ENCODE measurements at regions not wholly inside any gene's neighbourhood (a gene's known extent, or its start where the extent isn't known, plus 50 kb on each side); places are given as distances from the start of the nearest gene placed in this dataset.
"Not testable (repeated sequence)": the region's sequence is repeated elsewhere in the genome, so short reads cannot be mapped to it uniquely, and the experiment has no call there.

DNA sequence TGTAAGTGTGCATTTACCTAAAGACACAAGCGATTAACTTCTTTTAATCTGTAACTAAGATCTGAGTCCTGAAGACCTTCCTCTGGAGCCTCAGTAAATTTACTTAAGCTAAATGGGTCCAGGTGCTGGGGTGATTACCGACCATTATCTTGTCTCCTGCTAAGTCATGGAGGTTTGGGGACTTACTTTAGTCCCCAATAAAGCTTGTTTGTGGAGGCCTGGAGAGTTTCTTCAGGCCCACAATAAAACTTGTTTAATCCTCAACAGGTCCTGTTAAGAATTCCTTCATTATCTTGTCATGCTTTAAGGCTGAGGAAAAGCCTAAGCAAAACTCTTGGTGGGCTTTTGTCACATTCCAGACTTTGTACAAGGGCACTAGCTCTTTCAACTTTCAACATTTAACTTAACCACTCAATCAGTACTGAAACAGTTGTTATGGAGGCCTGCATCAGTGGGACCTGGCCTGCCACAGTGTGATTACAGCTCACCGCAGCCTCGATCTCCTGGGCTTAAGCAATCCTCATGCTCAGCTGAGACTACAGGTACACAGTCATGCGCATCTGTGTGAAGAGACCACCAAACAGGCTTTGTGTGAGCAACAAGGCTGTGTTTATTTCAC lies 84.0 kb downstream of the FMO4 start:
- no peak for DNase-seq

DNA sequence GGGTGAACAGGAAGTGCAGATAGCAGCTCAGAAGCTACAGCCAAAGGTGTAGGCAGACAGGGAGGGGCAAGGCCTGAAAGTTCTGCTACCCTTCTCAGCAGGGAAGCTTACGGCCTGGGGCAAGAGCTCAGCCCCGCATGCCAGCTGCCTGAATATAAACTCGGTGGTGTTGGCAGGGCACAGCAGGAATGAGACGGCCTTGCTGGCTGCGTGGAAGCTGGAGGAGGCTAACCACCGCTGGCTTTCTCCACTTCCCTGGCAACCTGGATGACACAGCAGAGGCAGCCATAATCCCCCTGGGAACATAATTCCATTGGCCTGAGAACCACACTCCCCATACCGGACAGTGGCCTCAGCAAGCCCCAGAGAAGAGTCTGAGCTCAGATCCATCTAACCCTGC lies 81.9 kb upstream of the PRRC2C start:
- no peak for DNase-seq

DNA sequence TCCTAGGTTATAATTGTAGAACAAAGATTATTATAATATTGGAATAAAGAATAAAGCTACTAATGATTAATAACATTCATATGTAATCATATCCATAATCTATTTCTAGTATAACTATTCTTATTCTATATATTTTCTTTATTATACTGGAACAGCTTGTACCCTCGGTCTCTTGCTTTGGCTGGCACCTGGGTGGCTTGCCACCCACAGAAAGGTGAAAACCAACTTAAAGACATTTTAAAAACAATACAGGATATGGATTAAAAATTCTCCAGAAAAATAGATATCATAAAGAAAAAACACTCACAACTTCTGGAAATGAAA lies 80.0 kb upstream of the PRRC2C start:
- DNase-seq: no peak

DNA sequence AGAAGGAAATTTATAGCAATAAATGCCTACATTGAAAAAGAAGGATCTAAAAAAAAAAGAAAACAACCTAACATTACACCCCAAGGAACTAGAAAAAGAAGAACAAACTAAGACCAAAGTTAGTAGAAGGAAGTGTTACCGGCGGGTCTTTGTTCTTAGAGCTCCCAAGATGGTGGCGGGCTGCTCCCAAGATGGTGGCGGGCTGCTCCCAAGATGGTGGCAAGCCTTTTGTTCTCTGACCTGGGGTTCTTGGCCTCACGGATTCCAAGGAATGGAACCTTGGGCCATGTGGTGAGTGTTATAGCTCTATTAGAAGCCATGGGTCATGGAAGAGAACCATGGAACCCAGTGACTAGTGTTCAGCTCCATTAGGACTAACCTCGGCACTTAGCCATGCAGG lies 71.8 kb upstream of the PRRC2C start:
- DNase-seq: not testable (repeated sequence)

DNA sequence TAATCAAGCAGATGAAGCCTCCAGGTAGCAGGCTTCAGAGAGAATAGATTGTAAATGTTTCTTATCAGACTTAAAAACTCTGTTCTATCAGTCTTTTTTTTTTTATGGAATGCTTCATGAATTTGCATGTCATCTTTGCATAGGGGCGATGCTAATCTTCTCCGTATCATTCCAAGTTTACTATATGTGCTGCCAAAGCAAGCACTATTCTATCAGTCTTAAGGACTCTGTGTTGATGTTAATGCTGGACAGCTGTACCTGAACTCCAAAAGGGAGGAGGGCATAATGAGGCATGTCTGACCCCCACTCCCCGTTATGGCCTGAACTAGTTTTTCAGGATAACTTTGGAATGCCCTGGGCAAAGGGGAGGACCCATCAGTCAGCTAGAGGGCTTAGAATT lies 66.8 kb upstream of the PRRC2C start:
- no peak for DNase-seq

DNA sequence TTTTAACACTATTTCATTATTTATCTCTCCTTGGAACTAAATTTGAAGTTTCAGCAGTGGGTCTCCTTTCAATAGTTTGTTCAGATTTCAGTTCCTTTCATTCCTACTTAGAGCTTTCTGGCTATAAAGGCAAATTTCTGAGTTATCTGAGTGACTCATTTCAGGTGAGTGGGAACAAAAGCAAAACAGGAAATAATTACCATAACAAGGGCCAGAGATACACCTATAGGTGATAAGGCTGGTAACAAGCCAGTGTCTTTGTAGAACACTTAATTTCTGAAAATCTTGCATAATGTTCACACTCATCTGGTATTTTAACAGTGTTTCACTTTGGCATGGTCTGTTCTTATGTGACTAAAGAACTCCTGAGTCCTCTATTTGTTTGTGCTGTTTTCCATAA lies 64.5 kb upstream of the PRRC2C start:
- peak; percentile 66 for DNase-seq

DNA sequence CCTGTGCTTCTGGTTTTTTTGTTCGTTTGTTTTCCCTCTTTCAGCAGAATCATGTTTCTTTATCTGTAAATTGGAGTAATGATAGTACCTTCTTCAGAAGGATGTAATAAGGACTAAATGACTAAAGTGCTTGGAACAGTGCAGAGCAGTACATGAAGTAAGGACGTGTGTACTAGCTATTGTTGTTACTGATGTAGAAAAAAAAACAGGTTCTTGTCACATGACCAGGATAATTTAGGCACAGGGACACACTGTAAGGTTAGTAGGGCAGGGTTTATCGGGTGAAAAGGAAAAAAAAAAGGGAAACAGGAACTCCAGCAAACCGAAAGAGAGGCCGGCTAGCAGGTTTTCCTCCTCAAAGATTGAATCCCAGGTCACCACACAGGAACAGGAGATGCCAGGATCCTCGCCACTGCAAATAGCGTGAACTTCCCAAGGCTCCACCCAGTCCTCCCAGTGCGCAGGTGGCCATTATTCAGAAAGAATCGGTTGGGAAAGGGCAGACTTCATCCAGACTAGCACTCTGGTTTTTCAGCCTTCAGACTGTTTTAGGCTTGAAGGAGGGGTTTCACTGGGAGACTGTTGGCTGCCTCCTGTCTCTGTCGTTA lies 63.8 kb upstream of the PRRC2C start:
- no peak for DNase-seq

DNA sequence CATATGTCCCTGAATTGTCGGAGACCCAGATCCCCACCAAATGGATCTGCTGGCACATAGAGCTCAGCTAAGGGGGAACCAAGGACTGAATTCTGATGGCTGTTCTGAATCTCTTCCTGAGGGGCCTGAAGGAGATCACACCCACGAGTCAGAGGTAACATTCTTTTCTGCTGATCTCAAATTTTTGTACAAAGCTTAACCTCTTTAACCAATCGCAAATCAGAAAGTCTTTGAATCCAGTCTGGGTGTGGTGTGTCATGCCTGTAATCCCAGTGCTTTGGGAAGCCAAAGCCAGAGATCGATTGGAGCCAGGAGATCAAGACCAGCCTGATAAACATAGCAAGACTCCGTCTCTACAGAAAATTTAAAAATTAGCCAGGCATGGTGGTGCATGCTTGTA lies 62.8 kb upstream of the PRRC2C start:
- no peak for DNase-seq

DNA sequence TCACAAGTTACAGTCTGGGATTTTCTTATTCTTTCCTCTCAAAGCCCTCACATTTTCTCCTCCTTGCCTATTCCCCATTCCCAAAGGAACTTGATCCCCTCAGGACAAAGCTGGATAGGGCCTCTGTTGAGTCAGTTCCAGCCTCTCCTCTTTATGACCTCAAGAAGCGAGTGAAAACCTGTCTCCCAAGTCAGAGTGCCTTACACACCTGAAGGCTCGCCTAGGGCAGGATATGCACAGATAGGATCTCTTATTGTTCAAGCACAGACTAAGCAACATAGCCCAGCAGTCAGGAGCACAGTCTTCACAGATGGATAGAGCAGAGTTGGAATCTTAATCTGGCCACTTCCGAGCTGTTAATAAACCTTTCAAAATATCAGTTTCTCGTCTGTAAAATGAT lies 60.8 kb upstream of the PRRC2C start:
- no peak for DNase-seq

DNA sequence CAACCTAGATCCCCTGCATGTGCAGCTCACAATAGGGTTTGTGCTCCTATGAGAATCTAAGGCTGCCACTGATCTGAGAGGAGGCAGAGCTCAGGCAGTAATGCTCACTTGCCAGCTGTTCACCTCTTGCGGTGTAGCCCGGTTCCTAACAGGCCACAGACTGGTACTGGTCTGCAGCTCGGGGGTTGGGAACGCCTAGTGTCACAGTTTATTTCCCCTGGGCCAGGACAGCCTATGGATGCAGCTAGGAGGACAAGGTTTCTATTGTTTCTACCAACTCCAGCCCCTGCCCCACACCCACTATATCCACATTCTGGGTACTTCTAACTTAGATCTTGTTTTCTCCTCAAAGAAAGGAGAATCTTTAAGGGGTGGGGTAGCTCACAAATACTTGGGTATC lies 58.7 kb upstream of the PRRC2C start:
- no peak for DNase-seq

DNA sequence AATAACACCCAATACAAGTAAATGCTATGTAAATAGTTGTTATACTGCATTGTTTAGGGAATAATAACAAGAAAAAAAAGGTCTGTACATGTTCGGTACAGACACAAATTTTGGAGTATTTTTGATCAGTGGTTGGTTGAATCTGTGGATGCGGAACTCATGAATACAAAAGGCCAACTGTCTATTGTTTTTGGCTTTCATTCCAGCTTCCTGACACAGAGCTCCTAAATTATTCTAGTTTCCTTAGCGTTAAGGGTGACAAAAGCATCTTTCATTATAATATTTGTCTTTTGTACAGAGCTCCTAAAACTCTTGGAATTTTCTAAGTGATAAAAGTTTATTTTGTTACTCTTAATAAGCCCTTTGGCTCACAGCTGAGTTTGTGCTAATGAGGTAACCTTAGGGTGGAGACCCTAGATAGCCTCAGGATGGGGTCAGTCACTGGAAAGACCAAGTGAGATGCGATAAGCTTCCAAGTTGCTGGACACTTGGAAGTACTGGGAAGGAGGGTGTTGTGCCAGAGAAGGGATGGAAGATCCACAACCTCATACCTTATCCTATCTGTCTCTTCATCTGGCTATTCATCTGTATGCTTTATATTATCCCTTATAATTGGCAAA lies 57.4 kb upstream of the PRRC2C start:
- DNase-seq: no peak

DNA sequence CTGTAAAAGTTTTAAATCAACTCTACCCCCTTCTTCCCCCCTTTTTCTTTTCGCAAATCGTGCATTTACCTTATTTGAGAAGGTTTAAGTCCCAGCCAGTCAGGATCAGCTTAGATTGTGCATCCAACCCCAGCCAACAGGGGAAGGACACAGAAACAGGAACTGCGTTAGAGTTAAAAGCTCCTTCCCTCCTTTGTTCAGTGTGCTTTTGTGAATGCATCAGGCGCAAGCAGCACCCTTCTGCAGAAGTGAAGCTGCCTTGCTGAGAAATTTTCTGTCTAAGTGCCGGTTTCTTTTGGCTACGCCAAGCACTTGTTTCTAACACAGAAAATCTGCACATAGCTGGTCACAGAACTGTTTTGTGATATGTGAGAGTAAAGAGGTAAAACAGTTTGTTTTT lies 56.2 kb upstream of the PRRC2C start:
- no peak for DNase-seq

DNA sequence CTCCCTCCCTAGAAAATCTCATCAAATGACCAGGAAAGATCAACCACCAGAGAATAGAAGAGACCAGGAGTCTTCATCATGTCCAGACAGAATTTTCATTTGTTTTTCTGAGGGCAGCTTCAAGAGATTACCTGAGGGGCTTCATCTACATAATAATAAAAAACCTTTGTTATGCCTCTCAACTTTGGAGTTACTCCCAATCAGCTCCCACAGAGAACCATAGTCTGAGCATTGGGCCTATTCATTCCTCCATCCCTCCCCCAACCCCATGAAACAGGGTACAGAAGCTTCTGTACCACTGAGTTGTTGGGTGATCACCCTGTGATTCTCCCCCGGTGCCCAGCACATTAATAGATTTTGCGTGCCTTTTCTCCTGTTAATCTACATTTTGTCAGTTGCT lies 53.3 kb upstream of the PRRC2C start:
- DNase-seq: no peak

DNA sequence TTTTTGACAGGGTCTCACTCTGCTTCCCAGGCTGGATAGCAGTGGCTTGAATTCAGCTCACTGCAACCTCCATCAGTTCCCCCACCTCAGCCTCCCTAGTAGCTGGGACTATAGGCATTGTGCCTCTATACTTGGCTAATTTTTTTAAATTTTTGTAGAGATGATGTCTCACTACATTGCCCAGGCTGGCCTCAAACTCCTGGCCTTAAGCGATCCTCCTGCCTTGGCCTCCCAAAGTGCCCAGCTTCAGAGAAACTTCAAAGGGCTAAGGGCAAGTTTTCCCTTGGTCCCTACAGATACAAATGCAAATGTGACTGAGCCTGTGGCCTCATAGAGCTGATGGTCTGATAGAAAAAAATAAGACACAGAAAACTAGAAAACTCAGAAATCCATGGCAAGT lies 52.9 kb upstream of the PRRC2C start:
- DNase-seq: no peak

DNA sequence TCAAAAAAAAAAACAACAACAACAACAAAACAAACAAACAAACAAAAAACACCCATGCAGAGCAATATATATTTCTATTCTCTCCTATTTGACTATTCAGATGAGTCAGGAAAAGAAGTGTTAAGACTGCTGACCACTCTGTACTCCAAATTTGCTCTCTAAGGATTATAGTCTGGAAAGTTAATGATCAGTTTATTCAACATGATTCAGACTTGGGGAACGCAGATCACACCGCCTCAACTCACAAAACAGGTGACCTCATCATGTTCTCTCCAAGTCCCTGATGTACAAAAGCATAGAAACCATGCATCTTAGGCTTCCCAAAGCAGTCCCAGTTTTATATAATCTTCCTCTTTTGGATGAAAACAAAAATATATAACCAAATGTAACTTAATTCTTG lies 51.9 kb upstream of the PRRC2C start:
- no peak for DNase-seq

DNA sequence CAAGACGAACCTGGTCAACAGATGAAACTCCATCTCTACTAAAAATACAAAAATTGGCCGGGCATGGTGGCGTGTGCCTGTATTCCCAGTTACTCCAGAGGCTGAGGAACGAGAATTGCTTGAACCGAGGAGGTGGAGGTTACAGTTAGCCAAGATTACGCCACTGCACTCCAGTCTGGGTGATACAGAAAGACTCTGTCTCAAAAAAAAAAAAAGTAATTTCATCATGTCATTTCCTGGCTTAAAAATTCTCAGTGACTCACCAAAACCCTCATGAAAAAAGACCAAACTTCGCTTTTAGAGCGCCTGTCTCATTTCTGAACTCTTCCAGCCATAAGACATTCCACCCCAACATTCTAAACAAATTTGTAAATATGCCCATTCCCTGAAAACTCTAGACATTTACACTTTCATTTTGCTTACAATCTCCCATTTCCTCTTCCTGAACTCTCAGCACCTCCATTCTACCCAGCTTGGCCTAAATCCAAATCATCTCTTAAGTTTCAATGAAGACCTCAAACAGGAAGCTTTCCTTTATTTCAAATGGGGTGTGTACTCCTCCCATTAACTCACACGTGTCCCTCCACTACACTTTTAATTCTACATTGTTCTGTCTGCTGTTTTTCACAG lies 50.5 kb upstream of the PRRC2C start:
- DNase-seq: peak; percentile 33
